Trophoblast cell (in vitro differentiated cells and primary cell): ENCODE measurements at regions not wholly inside any gene's neighbourhood (a gene's known extent, or its start where the extent isn't known, plus 50 kb on each side); places are given as distances from the start of the nearest gene placed in this dataset.

Source experiments
- DNase-seq, 2 donors: peaks; one replicate each; pipeline ENCODE4 v3.0.0-alpha.2; 2016
- H2AFZ ChIP-seq: 2 replicates; pipeline ENCODE4 v1.6.1; 2013; ENCODE audit warnings: low read length, moderate library complexity, mild to moderate bottlenecking; ENCODE audit not compliant: insufficient read depth, poor library complexity
- H2AK5ac ChIP-seq: 2 replicates; pipeline ENCODE4 v1.6.1; 2013; ENCODE audit warnings: mild to moderate bottlenecking, low read length
- H2BK120ac ChIP-seq: 2 replicates; pipeline ENCODE4 v1.6.1; 2013; ENCODE audit warnings: low read length, mild to moderate bottlenecking, moderate library complexity; ENCODE audit not compliant: insufficient read depth, poor library complexity
- H2BK12ac ChIP-seq: 2 replicates; pipeline ENCODE4 v1.6.1; 2013; ENCODE audit warnings: mild to moderate bottlenecking, low read length, moderate library complexity
- H2BK5ac ChIP-seq: 2 replicates; pipeline ENCODE4 v1.6.1; 2013; ENCODE audit warnings: low read length, low read depth, moderate library complexity, mild to moderate bottlenecking; ENCODE audit not compliant: poor library complexity
- H3K14ac ChIP-seq: 2 replicates; pipeline ENCODE4 v1.6.1; 2013; ENCODE audit warnings: mild to moderate bottlenecking, low read length
- H3K18ac ChIP-seq: 2 replicates; pipeline ENCODE4 v1.6.1; 2013; ENCODE audit warnings: mild to moderate bottlenecking, low read length
- H3K23ac ChIP-seq: 2 replicates; pipeline ENCODE4 v1.6.1; 2013; ENCODE audit warnings: low read length
- H3K27ac ChIP-seq: 2 replicates; pipeline ENCODE4 v1.5.1; 2013; ENCODE audit warnings: low read depth, mild to moderate bottlenecking, inconsistent platforms, low read length, moderate library complexity
- H3K27me3 ChIP-seq: 2 replicates; pipeline ENCODE4 v1.6.1; 2013; ENCODE audit warnings: inconsistent platforms, mild to moderate bottlenecking, low read length, moderate library complexity; ENCODE audit not compliant: insufficient read depth
- H3K36me3 ChIP-seq, 2 experiments: 1 replicate in 1 of 2; 2 replicates in 1 of 2; pipeline ENCODE4 v1.6.1; 2013; ENCODE audit warnings: low read length in 2 of 2, mild to moderate bottlenecking in 2 of 2, moderate library complexity in 1 of 2; ENCODE audit not compliant: insufficient read depth in 2 of 2, control insufficient read depth in 1 of 2
- H3K4ac ChIP-seq: 2 replicates; pipeline ENCODE4 v1.6.1; 2013; ENCODE audit warnings: low read depth, mild to moderate bottlenecking, low read length, moderate library complexity
- H3K4me1 ChIP-seq, 2 experiments: 1 replicate in 1 of 2; 2 replicates in 1 of 2; pipeline ENCODE4 v1.6.1; 2013; ENCODE audit warnings: low read length in 2 of 2, mild to moderate bottlenecking in 2 of 2, moderate library complexity in 1 of 2; ENCODE audit not compliant: insufficient read depth in 2 of 2, control insufficient read depth in 1 of 2
- H3K4me2 ChIP-seq: 2 replicates; pipeline ENCODE4 v1.6.1; 2013; ENCODE audit warnings: inconsistent platforms, mild to moderate bottlenecking, low read length, moderate library complexity
- H3K4me3 ChIP-seq: 2 replicates; pipeline ENCODE4 v1.5.1; 2013; ENCODE audit warnings: mild to moderate bottlenecking, low read depth, low read length, inconsistent platforms
- H3K79me1 ChIP-seq: one replicate; pipeline ENCODE4 v1.6.1; 2013; ENCODE audit warnings: low read length
- H3K79me2 ChIP-seq: 2 replicates; pipeline ENCODE4 v1.6.1; 2013; ENCODE audit warnings: low read length, mild to moderate bottlenecking; ENCODE audit not compliant: control insufficient read depth, insufficient read depth, poor library complexity
- H3K9ac ChIP-seq: 2 replicates; pipeline ENCODE4 v1.6.1; 2013; ENCODE audit warnings: mild to moderate bottlenecking, low read length
- H3K9me3 ChIP-seq: 2 replicates; pipeline ENCODE4 v1.6.1; 2013; ENCODE audit warnings: low read depth, mild to moderate bottlenecking, control low read depth, inconsistent platforms, low read length; ENCODE audit not compliant: insufficient read depth
- H4K12ac ChIP-seq: 2 replicates; pipeline ENCODE4 v1.6.1; 2013; ENCODE audit warnings: low read depth, mild to moderate bottlenecking, low read length, moderate library complexity
- H4K8ac ChIP-seq: 2 replicates; pipeline ENCODE4 v1.6.1; 2013; ENCODE audit warnings: low read depth, mild to moderate bottlenecking, low read length, moderate library complexity
- H4K91ac ChIP-seq: one replicate; pipeline ENCODE4 v1.6.1; 2013; ENCODE audit warnings: low read depth, mild to moderate bottlenecking, low read length, moderate library complexity
- WGBS: extraction: QIAGEN DNeasy Blood & Tissue Kit; methylation state at CpG from one replicate; pipeline ENCODE4 v1.1.7; 2013; ENCODE audit warnings: missing lambda C conversion rate; ENCODE audit not compliant: insufficient read length, insufficient coverage; ENCODE audit errors: extremely low coverage; 5-methylcytosine and 5-hydroxymethylcytosine counted together

DNA sequence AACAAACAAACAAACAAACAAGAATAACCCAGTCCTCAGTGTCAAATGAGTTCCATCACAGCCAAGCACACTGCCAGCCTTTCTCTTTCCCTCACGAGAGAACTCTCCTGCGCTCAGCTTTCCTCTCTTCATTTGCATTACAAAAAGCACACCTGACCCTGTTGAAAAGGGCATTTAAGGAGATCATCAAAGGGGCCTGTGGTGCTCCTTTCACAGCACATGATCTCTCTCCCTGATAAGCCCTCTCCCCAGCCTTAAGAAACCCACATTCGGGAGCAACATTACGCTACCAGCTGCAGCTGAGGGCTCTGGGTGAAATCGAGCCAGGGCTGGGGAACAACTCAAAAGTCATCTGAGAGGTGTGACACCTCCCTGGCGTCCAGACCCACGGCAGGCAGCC is 165.6 kb upstream of the TMCC3 start:
- H3K27me3 ChIP-seq, result no peaks in the 10 kb centered on the region
- no peak overlapping the region for H4K12ac ChIP-seq
- H3K79me2 ChIP-seq, result no peaks in the 10 kb centered on the region
- peak overlapping the region; percentile 5 for H4K91ac ChIP-seq
- peak overlapping the region; percentile 49 for H4K8ac ChIP-seq
- no peak overlapping the region for H2BK120ac ChIP-seq
- H3K4ac ChIP-seq, result no peak overlapping the region
- no peak overlapping the region for H3K27ac ChIP-seq
- peaks cover 2% of the 10 kb centered on the region for H3K9me3 ChIP-seq
- no peak overlapping the region for H2BK12ac ChIP-seq
- no peak overlapping the region for H3K18ac ChIP-seq
- no peak overlapping the region for H3K9ac ChIP-seq
- H3K4me1 ChIP-seq, result peaks cover 3 to 5% of the 10 kb centered on the region in 2 experiments
- no peak overlapping the region for H3K4me2 ChIP-seq
- no peak overlapping the region for H2AFZ ChIP-seq
- H3K79me1 ChIP-seq, result peaks cover 2% of the 10 kb centered on the region
- no peak for DNase-seq
- no CpG with 5 or more reads among the region's 7 CpGs for WGBS
- H3K14ac ChIP-seq, result no peak overlapping the region
- H2AK5ac ChIP-seq, result no peak overlapping the region
- no peaks in the 10 kb centered on the region for H3K36me3 ChIP-seq
- no peak overlapping the region for H3K23ac ChIP-seq
- no peak overlapping the region for H2BK5ac ChIP-seq
- H3K4me3 ChIP-seq, result no peak overlapping the region

DNA sequence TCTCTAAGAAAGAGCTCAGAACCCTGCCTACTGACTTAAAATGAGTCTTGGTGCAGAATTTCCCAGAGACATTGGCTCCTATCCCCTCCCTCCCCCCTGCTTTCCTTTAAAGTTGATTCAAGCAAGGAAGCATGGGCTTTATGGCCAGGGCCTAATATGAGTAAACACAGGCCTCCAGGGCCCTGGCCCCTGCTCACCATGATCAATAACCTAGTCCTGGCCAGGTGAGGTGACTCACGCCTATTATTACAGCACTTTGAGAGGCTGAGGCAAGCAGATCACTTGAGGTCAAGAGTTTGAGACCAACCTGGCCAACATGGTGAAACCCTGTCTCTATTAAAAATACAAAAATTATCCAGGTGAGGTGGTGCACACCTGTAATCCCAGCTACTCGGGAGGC is 165.1 kb upstream of the TMCC3 start:
- no peak overlapping the region for H2BK5ac ChIP-seq
- H3K79me2 ChIP-seq, result no peaks in the 10 kb centered on the region
- no peak overlapping the region for H2BK120ac ChIP-seq
- WGBS, result no CpG with 5 or more reads among the region's 2 CpGs
- H2AFZ ChIP-seq, result no peak overlapping the region
- no peak overlapping the region for H3K18ac ChIP-seq
- H2BK12ac ChIP-seq, result no peak overlapping the region
- no peak overlapping the region for H3K4ac ChIP-seq
- no peak overlapping the region for H4K12ac ChIP-seq
- H3K14ac ChIP-seq, result no peak overlapping the region
- peaks cover 2% of the 10 kb centered on the region for H3K9me3 ChIP-seq
- no peak overlapping the region for H4K91ac ChIP-seq
- H3K4me2 ChIP-seq, result no peak overlapping the region
- H2AK5ac ChIP-seq, result no peak overlapping the region
- DNase-seq, result no peak
- peaks cover 2% of the 10 kb centered on the region for H3K79me1 ChIP-seq
- H4K8ac ChIP-seq, result no peak overlapping the region
- no peaks in the 10 kb centered on the region for H3K36me3 ChIP-seq
- no peak overlapping the region for H3K9ac ChIP-seq
- no peak overlapping the region for H3K27ac ChIP-seq
- no peak overlapping the region for H3K23ac ChIP-seq
- H3K27me3 ChIP-seq, result no peaks in the 10 kb centered on the region
- H3K4me3 ChIP-seq, result no peak overlapping the region
- H3K4me1 ChIP-seq, result peaks cover 3 to 5% of the 10 kb centered on the region in 2 experiments

DNA sequence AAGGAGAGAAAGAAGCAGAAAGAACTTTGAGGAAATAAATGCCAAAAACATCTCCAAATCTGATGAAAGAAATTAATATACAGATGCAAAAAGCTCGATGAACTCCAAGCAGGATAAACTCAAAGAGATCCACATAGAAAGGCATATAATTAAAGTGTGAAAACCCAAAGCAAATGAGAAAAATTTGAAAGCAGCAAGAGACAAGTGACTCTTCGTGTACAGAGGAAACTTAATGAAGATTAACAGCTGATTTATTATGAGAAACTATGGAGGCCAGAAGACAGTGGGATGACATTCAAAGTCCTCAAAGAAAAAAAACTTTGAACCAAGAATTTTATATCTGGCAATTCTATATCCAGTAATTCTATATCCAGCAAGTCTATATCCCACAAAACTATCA is 163.0 kb upstream of the TMCC3 start:
- no peak overlapping the region for H2AK5ac ChIP-seq
- H2BK5ac ChIP-seq, result no peak overlapping the region
- no CpG with 5 or more reads among the region's 2 CpGs for WGBS
- no peak overlapping the region for H3K27ac ChIP-seq
- H3K79me1 ChIP-seq, result peaks cover 2% of the 10 kb centered on the region
- H3K14ac ChIP-seq, result no peak overlapping the region
- no peak overlapping the region for H2BK120ac ChIP-seq
- H3K4ac ChIP-seq, result no peak overlapping the region
- no peak overlapping the region for H4K8ac ChIP-seq
- peaks cover 3 to 5% of the 10 kb centered on the region in 2 experiments for H3K4me1 ChIP-seq
- H3K4me3 ChIP-seq, result no peak overlapping the region
- peaks cover 2% of the 10 kb centered on the region for H3K9me3 ChIP-seq
- DNase-seq, result no peak
- no peak overlapping the region for H3K9ac ChIP-seq
- H3K4me2 ChIP-seq, result no peak overlapping the region
- no peak overlapping the region for H3K18ac ChIP-seq
- H4K12ac ChIP-seq, result no peak overlapping the region
- no peaks in the 10 kb centered on the region for H3K27me3 ChIP-seq
- no peaks in the 10 kb centered on the region for H3K36me3 ChIP-seq
- no peaks in the 10 kb centered on the region for H3K79me2 ChIP-seq
- H4K91ac ChIP-seq, result no peak overlapping the region
- H2BK12ac ChIP-seq, result no peak overlapping the region
- no peak overlapping the region for H3K23ac ChIP-seq
- H2AFZ ChIP-seq, result no peak overlapping the region

DNA sequence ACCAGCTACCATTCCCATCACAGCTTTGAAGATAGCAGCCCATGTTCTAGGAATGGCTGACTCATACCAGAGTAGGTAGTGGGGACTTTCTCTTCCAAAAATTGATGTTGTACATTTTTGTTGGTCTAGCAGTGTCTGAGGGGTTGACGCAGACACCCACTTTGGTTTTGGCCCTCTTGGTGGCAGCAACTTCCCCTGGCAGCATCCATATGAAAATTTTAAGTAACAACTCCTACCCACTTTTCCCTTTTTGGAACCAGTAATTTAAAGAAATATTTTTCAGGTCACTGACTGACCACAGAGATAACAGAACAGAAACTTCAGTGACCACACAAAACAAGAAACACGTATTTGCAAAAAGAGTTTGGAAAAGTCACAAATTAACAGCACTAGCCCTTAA is 162.0 kb upstream of the TMCC3 start:
- no peak overlapping the region for H3K23ac ChIP-seq
- no peak overlapping the region for H3K18ac ChIP-seq
- no peaks in the 10 kb centered on the region for H3K79me2 ChIP-seq
- no peak overlapping the region for H3K9ac ChIP-seq
- no peak overlapping the region for H3K4me2 ChIP-seq
- no peak overlapping the region for H4K12ac ChIP-seq
- H3K4ac ChIP-seq, result no peak overlapping the region
- H3K9me3 ChIP-seq, result peaks cover 2% of the 10 kb centered on the region
- H4K91ac ChIP-seq, result no peak overlapping the region
- H3K27ac ChIP-seq, result no peak overlapping the region
- H2BK120ac ChIP-seq, result no peak overlapping the region
- no peak overlapping the region for H2AFZ ChIP-seq
- no peaks in the 10 kb centered on the region for H3K36me3 ChIP-seq
- H3K4me1 ChIP-seq, result peaks cover 9 to 10% of the 10 kb centered on the region in 2 experiments
- WGBS, result no CpG with 5 or more reads among the region's 2 CpGs
- H3K79me1 ChIP-seq, result peaks cover 2% of the 10 kb centered on the region
- no peak for DNase-seq
- H2BK5ac ChIP-seq, result no peak overlapping the region
- H4K8ac ChIP-seq, result no peak overlapping the region
- H2BK12ac ChIP-seq, result no peak overlapping the region
- H3K27me3 ChIP-seq, result no peaks in the 10 kb centered on the region
- no peak overlapping the region for H3K4me3 ChIP-seq
- no peak overlapping the region for H2AK5ac ChIP-seq
- no peak overlapping the region for H3K14ac ChIP-seq
